Mesendoderm (in vitro differentiated cells): ENCODE measurements at regions not wholly inside any gene's neighbourhood (a gene's known extent, or its start where the extent isn't known, plus 50 kb on each side); places are given as distances from the start of the nearest gene placed in this dataset.

Experiments
- DNase-seq: peaks from one replicate; pipeline ENCODE4 v3.0.0; 2013
- H2AK5ac ChIP-seq: 2 replicates; pipeline ENCODE4 v1.6.1; 2013; ENCODE audit warnings: low read length, inconsistent platforms
- H2BK120ac ChIP-seq: 2 replicates; pipeline ENCODE4 v1.6.1; 2013; ENCODE audit warnings: low read depth, mild to moderate bottlenecking, low read length, moderate library complexity, mixed read lengths
- H2BK15ac ChIP-seq: replicated peaks from 2 replicates; pipeline ENCODE4 v1.6.1; 2013; ENCODE audit warnings: low read depth, mild to moderate bottlenecking, moderate library complexity
- H2BK5ac ChIP-seq: 2 replicates; pipeline ENCODE4 v1.6.1; 2013; ENCODE audit warnings: low read length, inconsistent platforms
- H3K18ac ChIP-seq: 2 replicates; pipeline ENCODE4 v1.6.1; 2013; ENCODE audit warnings: mild to moderate bottlenecking, low read length, mixed read lengths
- H3K23ac ChIP-seq: one replicate; pipeline ENCODE4 v1.6.1; 2013; ENCODE audit warnings: low read length
- H3K27ac ChIP-seq: 2 replicates; pipeline ENCODE4 v1.5.1; 2013; ENCODE audit warnings: low read depth, mild to moderate bottlenecking, inconsistent platforms, low read length, moderate library complexity
- H3K27me3 ChIP-seq: 2 replicates; pipeline ENCODE4 v1.6.1; 2013; ENCODE audit warnings: low read length, control low read depth, mild to moderate bottlenecking, inconsistent platforms; ENCODE audit not compliant: insufficient read depth, poor library complexity
- H3K36me3 ChIP-seq: 2 replicates; pipeline ENCODE4 v1.6.1; 2013; ENCODE audit warnings: low read length, inconsistent platforms; ENCODE audit not compliant: control insufficient read depth, insufficient read depth
- H3K4ac ChIP-seq: one replicate; pipeline ENCODE4 v1.6.1; 2013; ENCODE audit warnings: low read depth, mild to moderate bottlenecking, low read length, moderate library complexity
- H3K4me1 ChIP-seq: 2 replicates; pipeline ENCODE4 v1.6.1; 2013; ENCODE audit warnings: low read depth, low read length, inconsistent platforms; ENCODE audit not compliant: control insufficient read depth
- H3K4me2 ChIP-seq: 2 replicates; pipeline ENCODE4 v1.6.1; 2013; ENCODE audit warnings: low read length
- H3K4me3 ChIP-seq: 2 replicates; pipeline ENCODE4 v1.5.1; 2013; ENCODE audit warnings: mild to moderate bottlenecking, low read length
- H3K56ac ChIP-seq: one replicate; pipeline ENCODE4 v1.6.1; 2013; ENCODE audit warnings: low read length
- H3K79me1 ChIP-seq: 2 replicates; pipeline ENCODE4 v1.6.1; 2013; ENCODE audit warnings: low read length, inconsistent platforms
- H3K79me2 ChIP-seq: 2 replicates; pipeline ENCODE4 v1.6.1; 2013; ENCODE audit warnings: mild to moderate bottlenecking, low read length; ENCODE audit not compliant: control insufficient read depth, insufficient read depth
- H3K9ac ChIP-seq: 2 replicates; pipeline ENCODE4 v1.6.1; 2013; ENCODE audit warnings: low read length, inconsistent platforms
- H4K5ac ChIP-seq: one replicate; pipeline ENCODE4 v1.6.1; 2013; ENCODE audit warnings: low read length
- H4K8ac ChIP-seq: one replicate; pipeline ENCODE4 v1.6.1; 2013; ENCODE audit warnings: low read depth, mild to moderate bottlenecking, control low read depth, low read length, moderate library complexity
- WGBS: extraction: QIAGEN DNeasy Blood & Tissue Kit; methylation state at CpG from one replicate; pipeline ENCODE4 v1.1.7; 2013; ENCODE audit warnings: low lambda C conversion rate, missing lambda C conversion rate; ENCODE audit not compliant: insufficient coverage; ENCODE audit errors: extremely low coverage; 5-methylcytosine and 5-hydroxymethylcytosine counted together

DNA sequence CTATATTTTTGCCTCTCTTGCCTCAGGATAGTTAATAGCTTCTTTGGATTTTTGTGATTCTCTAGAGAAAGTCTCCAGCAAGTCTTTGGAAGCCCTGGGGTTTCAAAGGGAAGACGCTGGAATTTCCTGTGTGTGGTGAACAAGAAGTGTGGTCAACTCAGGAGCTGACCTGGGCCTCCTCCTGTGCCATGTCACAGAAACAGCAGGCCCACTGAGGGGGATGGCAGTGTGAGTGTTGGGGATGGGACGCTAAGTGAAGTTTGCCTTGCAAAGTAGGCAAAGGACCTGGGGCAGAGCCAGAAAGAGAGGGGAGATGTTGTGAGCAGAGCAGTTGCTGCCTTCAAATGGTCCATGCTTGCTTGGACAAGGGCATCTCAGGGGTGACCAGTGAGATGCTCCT, 226.3 kb downstream of the DMRT2 start:
- Histone ChIP-seq H3K27me3 (no peaks in the 10 kb centered on the region), H3K18ac (no peak overlapping the region), H2BK5ac (no peak overlapping the region), H3K9ac (no peak overlapping the region), H3K4me3 (no peak overlapping the region), H3K4me2 (no peak overlapping the region), H3K27ac (no peak overlapping the region), H3K56ac (no peak overlapping the region), H4K8ac (no peak overlapping the region), H3K79me2 (no peaks in the 10 kb centered on the region), H3K23ac (no peak overlapping the region), H2BK15ac (no peak overlapping the region), H3K4ac (no peak overlapping the region), H4K5ac (no peak overlapping the region), H2BK120ac (no peak overlapping the region), H3K79me1 (no peaks in the 10 kb centered on the region), H3K4me1 (no peaks in the 10 kb centered on the region), H2AK5ac (no peak overlapping the region), H3K36me3 (no peaks in the 10 kb centered on the region)
- no CpG with 5 or more reads among the region's 2 CpGs for WGBS
- DNase-seq = peak; percentile 69

DNA sequence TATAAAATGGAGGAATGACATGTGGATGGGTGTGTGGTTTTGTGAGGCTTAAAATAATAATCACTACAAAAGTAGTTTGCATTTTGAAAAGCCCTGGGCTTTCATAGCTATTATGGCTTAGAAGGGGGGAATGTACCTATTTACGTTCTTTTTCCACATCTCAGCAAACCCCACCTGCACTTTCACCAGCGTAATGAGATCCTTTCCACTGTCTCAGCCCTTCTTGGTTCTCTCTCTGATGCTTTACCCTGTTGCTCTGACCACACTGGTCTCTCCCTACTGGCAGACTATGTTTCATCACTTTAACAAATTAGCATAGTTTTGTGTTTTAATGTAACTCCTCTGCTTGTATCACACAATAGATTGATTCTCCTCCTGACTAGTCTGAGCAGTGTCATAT, 234.6 kb downstream of the DMRT2 start:
- no peak for DNase-seq

DNA sequence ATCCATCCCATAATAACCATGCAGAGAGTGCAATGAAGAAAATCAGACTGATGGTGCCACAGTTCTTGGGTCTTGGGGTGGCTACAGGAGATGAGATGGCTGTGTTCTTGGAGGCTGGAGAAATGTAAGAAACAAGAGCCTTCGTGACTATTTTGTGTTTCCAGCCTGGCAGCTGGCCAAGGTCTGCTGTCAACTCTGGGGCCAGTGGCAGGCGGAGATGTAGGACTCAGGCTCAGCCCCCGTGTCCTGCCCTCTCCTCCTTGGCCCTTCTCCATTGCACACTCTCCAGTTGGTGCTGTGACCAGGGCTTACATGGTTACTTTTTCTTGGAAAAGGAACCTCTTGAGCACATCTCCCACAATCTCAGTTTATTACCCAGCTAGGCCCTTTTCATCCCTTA, 235.4 kb downstream of the DMRT2 start:
- no peak overlapping the region for H4K5ac ChIP-seq
- H3K79me1 ChIP-seq = no peaks in the 10 kb centered on the region
- no peak overlapping the region for H4K8ac ChIP-seq
- H3K56ac ChIP-seq = no peak overlapping the region
- H2AK5ac ChIP-seq = no peak overlapping the region
- H2BK5ac ChIP-seq = no peak overlapping the region
- H3K27ac ChIP-seq = no peak overlapping the region
- no peak overlapping the region for H3K23ac ChIP-seq
- no peak overlapping the region for H3K18ac ChIP-seq
- no peak overlapping the region for H2BK15ac ChIP-seq
- H3K36me3 ChIP-seq = no peaks in the 10 kb centered on the region
- H3K79me2 ChIP-seq = no peaks in the 10 kb centered on the region
- H3K4me1 ChIP-seq = no peaks in the 10 kb centered on the region
- WGBS = no CpG with 5 or more reads among the region's 3 CpGs
- H3K4me3 ChIP-seq = no peak overlapping the region
- H3K4ac ChIP-seq = no peak overlapping the region
- no peak overlapping the region for H3K4me2 ChIP-seq
- no peak overlapping the region for H2BK120ac ChIP-seq
- no peak for DNase-seq
- no peak overlapping the region for H3K9ac ChIP-seq
- no peaks in the 10 kb centered on the region for H3K27me3 ChIP-seq

More for the DNA sequence above, 234.6 kb downstream of the DMRT2 start:
- Histone ChIP-seq H2BK5ac (no peak overlapping the region), H3K4me1 (no peaks in the 10 kb centered on the region), H4K8ac (no peak overlapping the region), H3K27me3 (no peaks in the 10 kb centered on the region), H3K23ac (no peak overlapping the region), H3K18ac (no peak overlapping the region), H3K4me2 (no peak overlapping the region), H3K36me3 (no peaks in the 10 kb centered on the region), H3K79me2 (no peaks in the 10 kb centered on the region), H3K79me1 (no peaks in the 10 kb centered on the region), H3K56ac (no peak overlapping the region), H2BK120ac (no peak overlapping the region), H3K9ac (no peak overlapping the region), H2AK5ac (no peak overlapping the region), H3K4me3 (no peak overlapping the region), H3K4ac (no peak overlapping the region), H2BK15ac (no peak overlapping the region), H4K5ac (no peak overlapping the region), H3K27ac (no peak overlapping the region)
- no CpG with 5 or more reads among the region's 2 CpGs for WGBS

DNA sequence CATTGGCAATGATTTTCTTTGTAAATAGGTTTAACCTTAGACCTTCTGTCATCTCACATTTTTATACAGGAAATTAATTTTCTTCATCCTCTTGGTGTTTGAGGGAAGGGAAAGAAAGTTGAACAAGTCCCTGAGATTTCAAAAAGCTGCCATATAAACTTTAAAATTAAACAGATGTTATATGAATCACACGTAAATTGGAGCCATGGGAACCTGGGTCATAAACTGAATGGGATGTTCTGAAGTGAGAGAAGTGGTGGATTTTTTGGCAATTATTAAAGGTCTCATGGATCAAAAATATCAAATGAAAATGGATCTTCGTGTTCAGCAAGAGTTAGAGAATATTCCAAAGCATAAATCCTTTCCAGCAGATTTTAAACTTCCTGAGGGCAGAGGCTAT, 242.2 kb downstream of the DMRT2 start:
- no peak overlapping the region for H3K4me2 ChIP-seq
- H3K9ac ChIP-seq = no peak overlapping the region
- no peaks in the 10 kb centered on the region for H3K79me2 ChIP-seq
- no peak overlapping the region for H3K18ac ChIP-seq
- H3K4ac ChIP-seq = no peak overlapping the region
- no peaks in the 10 kb centered on the region for H3K79me1 ChIP-seq
- no peak overlapping the region for H2BK5ac ChIP-seq
- no peak overlapping the region for H3K56ac ChIP-seq
- no peak overlapping the region for H4K5ac ChIP-seq
- DNase-seq = no peak
- no peak overlapping the region for H4K8ac ChIP-seq
- no peak overlapping the region for H2BK15ac ChIP-seq
- no peaks in the 10 kb centered on the region for H3K36me3 ChIP-seq
- WGBS = no CpG with 5 or more reads among the region's 2 CpGs
- no peak overlapping the region for H3K4me3 ChIP-seq
- H3K23ac ChIP-seq = no peak overlapping the region
- no peaks in the 10 kb centered on the region for H3K4me1 ChIP-seq
- H2AK5ac ChIP-seq = no peak overlapping the region
- H3K27ac ChIP-seq = no peak overlapping the region
- no peaks in the 10 kb centered on the region for H3K27me3 ChIP-seq
- no peak overlapping the region for H2BK120ac ChIP-seq

DNA sequence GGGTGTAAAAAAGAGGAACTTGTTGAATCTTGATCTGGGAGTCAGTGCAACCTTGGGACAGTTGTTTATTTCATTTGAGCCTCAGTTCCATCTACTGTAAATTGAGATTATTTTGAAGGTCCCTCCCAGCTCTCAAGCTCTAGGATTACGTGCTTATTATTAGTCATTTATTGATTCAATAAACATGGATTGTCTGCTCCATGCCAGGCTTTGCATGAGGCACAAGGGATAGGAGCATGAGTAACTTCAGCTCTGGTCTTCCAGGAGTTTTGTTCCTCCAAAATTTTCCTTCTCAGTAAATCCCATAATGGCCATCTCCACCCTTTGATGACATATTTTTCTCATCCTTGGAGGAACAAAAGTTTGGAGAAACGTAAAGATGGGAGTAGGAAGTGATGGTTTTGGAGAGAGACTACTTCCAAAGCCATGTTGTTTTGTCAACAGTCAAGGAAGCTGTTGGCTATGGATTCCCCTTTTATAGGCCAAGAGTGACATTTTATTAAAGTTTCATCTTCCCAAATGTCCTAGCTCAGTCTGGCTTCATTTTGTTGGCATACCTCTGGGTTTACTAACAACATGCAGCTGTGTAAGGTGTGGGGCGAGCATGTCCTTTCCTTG, 244.6 kb downstream of the DMRT2 start:
- no peak overlapping the region for H3K18ac ChIP-seq
- H3K9ac ChIP-seq = no peak overlapping the region
- no peak overlapping the region for H3K27ac ChIP-seq
- H2BK5ac ChIP-seq = no peak overlapping the region
- H3K4me3 ChIP-seq = no peak overlapping the region
- no peaks in the 10 kb centered on the region for H3K27me3 ChIP-seq
- no peak overlapping the region for H3K23ac ChIP-seq
- DNase-seq = no peak
- no peak overlapping the region for H4K8ac ChIP-seq
- no CpG with 5 or more reads among the region's 3 CpGs for WGBS
- H4K5ac ChIP-seq = no peak overlapping the region
- H3K56ac ChIP-seq = no peak overlapping the region
- no peak overlapping the region for H2BK15ac ChIP-seq
- no peak overlapping the region for H3K4ac ChIP-seq
- no peaks in the 10 kb centered on the region for H3K4me1 ChIP-seq
- no peak overlapping the region for H3K4me2 ChIP-seq
- H2BK120ac ChIP-seq = no peak overlapping the region
- H3K79me1 ChIP-seq = no peaks in the 10 kb centered on the region
- no peaks in the 10 kb centered on the region for H3K79me2 ChIP-seq
- no peak overlapping the region for H2AK5ac ChIP-seq
- H3K36me3 ChIP-seq = no peaks in the 10 kb centered on the region

DNA sequence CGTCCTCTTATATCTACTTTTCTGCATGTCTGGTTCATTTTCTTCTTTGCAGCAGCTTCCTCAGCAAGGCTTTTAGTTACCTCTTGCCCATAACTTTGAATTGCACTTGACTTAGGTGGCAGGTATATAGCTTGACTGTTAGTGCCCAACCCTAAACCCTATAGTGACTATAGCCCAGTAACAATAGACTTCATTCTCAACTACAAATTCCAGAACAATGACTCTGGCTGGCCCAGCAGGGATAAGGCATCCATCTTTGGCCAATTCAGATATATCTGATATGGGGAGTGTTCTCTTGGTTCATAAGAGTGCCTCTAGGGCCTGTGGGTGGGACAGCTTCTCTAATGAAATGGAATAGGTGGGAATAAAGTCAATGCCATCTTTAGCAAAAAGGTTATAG, 246.2 kb downstream of the DMRT2 start:
- WGBS = no CpG with 5 or more reads among the region's 1 CpG
- H2AK5ac ChIP-seq = no peak overlapping the region
- H4K5ac ChIP-seq = no peak overlapping the region
- no peaks in the 10 kb centered on the region for H3K79me2 ChIP-seq
- no peaks in the 10 kb centered on the region for H3K36me3 ChIP-seq
- H3K4me1 ChIP-seq = no peaks in the 10 kb centered on the region
- no peak overlapping the region for H3K18ac ChIP-seq
- no peak for DNase-seq
- no peak overlapping the region for H3K4ac ChIP-seq
- H2BK15ac ChIP-seq = no peak overlapping the region
- H3K23ac ChIP-seq = no peak overlapping the region
- no peak overlapping the region for H4K8ac ChIP-seq
- H2BK5ac ChIP-seq = no peak overlapping the region
- no peaks in the 10 kb centered on the region for H3K79me1 ChIP-seq
- H3K27ac ChIP-seq = no peak overlapping the region
- H2BK120ac ChIP-seq = no peak overlapping the region
- no peak overlapping the region for H3K4me3 ChIP-seq
- no peak overlapping the region for H3K9ac ChIP-seq
- no peak overlapping the region for H3K4me2 ChIP-seq
- no peak overlapping the region for H3K56ac ChIP-seq
- H3K27me3 ChIP-seq = no peaks in the 10 kb centered on the region
